Right lobe of liver (tissue), 4 donors: ENCODE measurements at regions not wholly inside any gene's neighbourhood (a gene's known extent, or its start where the extent isn't known, plus 50 kb on each side); places are given as distances from the start of the nearest gene placed in this dataset.

ENCODE experiments used
- CTCF ChIP-seq, 4 donors: fragments of 200-600 bp in 3 of 4; fragments of 450-650 bp in 1 of 4; IDR thresholded peaks; one replicate each; pipeline versions ENCODE4 v1.5.1 to v1.8.0; 2016 to 2022; ENCODE audit warnings: antibody characterized with exemption in 4 of 4, mild to moderate bottlenecking in 2 of 4
- POLR2A ChIP-seq: fragments of 450-650 bp; IDR thresholded peaks from one replicate; pipeline ENCODE4 v1.6.1; 2017; ENCODE audit warnings: antibody characterized with exemption, mild to moderate bottlenecking
- donor health status: DM: no; HTN: no; CAD: no.
- donor health status: DM: no; HTN: no; CAD: no.
- donor health status: DM: no; HTN: yes; CAD: no.

GRCh38 chr1:177341773-177342172 is 171.0 kb downstream of the BRINP2 start:
- TF ChIP-seq CTCF (IDR thresholded peaks at IDR 0.05) (no peak), POLR2A (no peak)
